Liver (tissue), 3 donors: ENCODE measurements at regions not wholly inside any gene's neighbourhood (a gene's known extent, or its start where the extent isn't known, plus 50 kb on each side); places are given as distances from the start of the nearest gene placed in this dataset.

ENCODE experiments used
- CTCF ChIP-seq: fragments of 150-350 bp; IDR thresholded peaks from 2 replicates; pipeline ENCODE4 v1.5.1; 2017; ENCODE audit warnings: improper control_type of control experiment, low read depth, low read length; ENCODE audit not compliant: missing input control
- GABPA ChIP-seq, 2 donors: IDR thresholded peaks in 1 of 2; conservative IDR thresholded peaks in 1 of 2; 2 replicates each; pipeline ENCODE4 v1.6.1; 2016; ENCODE audit warnings: antibody characterized with exemption in 2 of 2, mild to moderate bottlenecking in 1 of 2, moderate library complexity in 1 of 2
- SP1 ChIP-seq: IDR thresholded peaks from 2 replicates; pipeline ENCODE4 v1.6.1; 2018; ENCODE audit warnings: antibody characterized with exemption, mild to moderate bottlenecking
- TAF1 ChIP-seq: conservative IDR thresholded peaks from 2 replicates; pipeline ENCODE4 v1.6.1; 2016; ENCODE audit warnings: antibody characterized with exemption, mild to moderate bottlenecking
- YY1 ChIP-seq: IDR thresholded peaks from 2 replicates; pipeline ENCODE4 v1.6.1; 2016; ENCODE audit warnings: antibody characterized with exemption, mild to moderate bottlenecking
- TF ChIP-seq, protein P1 (sequence below): IDR thresholded peaks from 2 replicates; pipeline ENCODE4 v1.6.1; 2016; ENCODE audit warnings: antibody characterized with exemption, mild to moderate bottlenecking
- TF ChIP-seq, protein P2 (sequence below): IDR thresholded peaks from 2 replicates; pipeline ENCODE4 v1.6.1; 2016; ENCODE audit warnings: antibody characterized with exemption
- donor health status: healthy.
- donor health status: healthy.

DNA sequence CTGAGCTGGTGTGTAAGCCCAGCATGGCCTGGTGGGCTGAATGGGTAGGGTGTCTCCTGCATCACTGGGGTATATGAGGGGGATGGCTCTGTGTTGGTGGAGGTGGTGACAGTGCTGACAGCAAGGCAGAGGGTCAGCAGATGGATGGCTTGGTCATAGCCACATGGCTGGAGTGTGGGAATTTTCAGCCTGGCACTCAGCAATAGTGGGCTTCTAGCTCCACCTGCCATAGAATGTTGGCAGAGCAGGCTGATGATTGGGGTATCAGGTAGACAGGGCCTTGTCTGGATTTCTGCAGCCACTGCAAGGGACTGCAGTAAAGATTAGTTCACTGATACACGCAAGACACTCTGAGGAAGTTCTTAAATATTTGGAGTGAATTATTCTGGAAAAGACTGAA lies 137.5 kb upstream of the BACH2 start:
- TF ChIP-seq YY1 (no peak), SP1 (no peak), CTCF (no peak), TAF1 (no peak), GABPA (IDR thresholded peaks at IDR 0.05 in 1 of 2, conservative IDR thresholded peaks at IDR 0.05 in 1 of 2) (no peak)
- TF ChIP-seq, protein P1, sequence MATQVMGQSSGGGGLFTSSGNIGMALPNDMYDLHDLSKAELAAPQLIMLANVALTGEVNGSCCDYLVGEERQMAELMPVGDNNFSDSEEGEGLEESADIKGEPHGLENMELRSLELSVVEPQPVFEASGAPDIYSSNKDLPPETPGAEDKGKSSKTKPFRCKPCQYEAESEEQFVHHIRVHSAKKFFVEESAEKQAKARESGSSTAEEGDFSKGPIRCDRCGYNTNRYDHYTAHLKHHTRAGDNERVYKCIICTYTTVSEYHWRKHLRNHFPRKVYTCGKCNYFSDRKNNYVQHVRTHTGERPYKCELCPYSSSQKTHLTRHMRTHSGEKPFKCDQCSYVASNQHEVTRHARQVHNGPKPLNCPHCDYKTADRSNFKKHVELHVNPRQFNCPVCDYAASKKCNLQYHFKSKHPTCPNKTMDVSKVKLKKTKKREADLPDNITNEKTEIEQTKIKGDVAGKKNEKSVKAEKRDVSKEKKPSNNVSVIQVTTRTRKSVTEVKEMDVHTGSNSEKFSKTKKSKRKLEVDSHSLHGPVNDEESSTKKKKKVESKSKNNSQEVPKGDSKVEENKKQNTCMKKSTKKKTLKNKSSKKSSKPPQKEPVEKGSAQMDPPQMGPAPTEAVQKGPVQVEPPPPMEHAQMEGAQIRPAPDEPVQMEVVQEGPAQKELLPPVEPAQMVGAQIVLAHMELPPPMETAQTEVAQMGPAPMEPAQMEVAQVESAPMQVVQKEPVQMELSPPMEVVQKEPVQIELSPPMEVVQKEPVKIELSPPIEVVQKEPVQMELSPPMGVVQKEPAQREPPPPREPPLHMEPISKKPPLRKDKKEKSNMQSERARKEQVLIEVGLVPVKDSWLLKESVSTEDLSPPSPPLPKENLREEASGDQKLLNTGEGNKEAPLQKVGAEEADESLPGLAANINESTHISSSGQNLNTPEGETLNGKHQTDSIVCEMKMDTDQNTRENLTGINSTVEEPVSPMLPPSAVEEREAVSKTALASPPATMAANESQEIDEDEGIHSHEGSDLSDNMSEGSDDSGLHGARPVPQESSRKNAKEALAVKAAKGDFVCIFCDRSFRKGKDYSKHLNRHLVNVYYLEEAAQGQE: no peak
- TF ChIP-seq, protein P2, sequence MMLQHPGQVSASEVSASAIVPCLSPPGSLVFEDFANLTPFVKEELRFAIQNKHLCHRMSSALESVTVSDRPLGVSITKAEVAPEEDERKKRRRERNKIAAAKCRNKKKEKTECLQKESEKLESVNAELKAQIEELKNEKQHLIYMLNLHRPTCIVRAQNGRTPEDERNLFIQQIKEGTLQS: no peak
